Neural progenitor cell (in vitro differentiated cells): ENCODE measurements at regions not wholly inside any gene's neighbourhood (a gene's known extent, or its start where the extent isn't known, plus 50 kb on each side); places are given as distances from the start of the nearest gene placed in this dataset.
A peak's percentile ranks its signal among the peaks of the same experiment; 100 is the strongest.

Experiments used
- DNase-seq: peaks from one replicate; pipeline ENCODE4 v3.0.0-alpha.2; 2016; ENCODE audit warnings: low spot score
- H2AFZ ChIP-seq: fragments of 200-600 bp; sonication (generic); replicated peaks from 2 replicates; pipeline ENCODE4 v1.6.1; 2016; ENCODE audit warnings: antibody characterized with exemption
- H3F3A ChIP-seq: fragments of 200-600 bp; sonication (generic); 2 replicates; pipeline ENCODE4 v1.6.1; 2016; ENCODE audit warnings: antibody characterized with exemption, low read depth
- H3K27ac ChIP-seq: fragments of 200-600 bp; sonication (generic); 2 replicates; pipeline ENCODE4 v1.5.1; 2016; ENCODE audit warnings: mild to moderate bottlenecking
- H3K27me3 ChIP-seq: fragments of 200-600 bp; sonication (generic); 2 replicates; pipeline ENCODE4 v1.6.1; 2016; ENCODE audit warnings: mild to moderate bottlenecking, moderate library complexity
- H3K36me3 ChIP-seq: fragments of 200-600 bp; sonication (generic); 2 replicates; pipeline ENCODE4 v1.5.1; 2016
- H3K4me1 ChIP-seq: fragments of 200-600 bp; sonication (generic); 2 replicates; pipeline ENCODE4 v1.6.1; 2016; ENCODE audit warnings: mixed run types
- H3K4me2 ChIP-seq: fragments of 200-600 bp; sonication (generic); 2 replicates; pipeline ENCODE4 v1.6.1; 2016
- H3K4me3 ChIP-seq: fragments of 200-600 bp; sonication (generic); 2 replicates; pipeline ENCODE4 v1.5.1; 2016
- H3K79me2 ChIP-seq: fragments of 200-600 bp; sonication (generic); 2 replicates; pipeline ENCODE4 v1.6.1; 2016; ENCODE audit warnings: low read depth
- H3K9ac ChIP-seq: fragments of 200-600 bp; sonication (generic); 2 replicates; pipeline ENCODE4 v1.6.1; 2016
- H3K9me3 ChIP-seq: fragments of 200-600 bp; sonication (generic); 2 replicates; pipeline ENCODE4 v1.5.1; 2016; ENCODE audit warnings: low read depth
- H4K20me1 ChIP-seq: fragments of 200-600 bp; sonication (generic); 2 replicates; pipeline ENCODE4 v1.6.1; 2016; ENCODE audit warnings: low read depth
- H3K27ac Mint-ChIP-seq: 3 replicates; pipeline ENCODE4 v1.8.0; 2021; ENCODE audit warnings: mixed read lengths
- H3K27me3 Mint-ChIP-seq: 2 replicates; pipeline ENCODE4 v1.8.0; 2022; ENCODE audit warnings: low read depth, mild to moderate bottlenecking, inconsistent platforms, moderate library complexity, mixed read lengths; ENCODE audit not compliant: insufficient read depth
- H3K36me3 Mint-ChIP-seq: 3 replicates; pipeline ENCODE4 v1.8.0; 2021; ENCODE audit warnings: mixed read lengths
- H3K4me1 Mint-ChIP-seq: 3 replicates; pipeline ENCODE4 v1.8.0; 2021; ENCODE audit warnings: mixed read lengths
- H3K4me3 Mint-ChIP-seq: 3 replicates; pipeline ENCODE4 v1.8.0; 2021; ENCODE audit warnings: mild to moderate bottlenecking, moderate library complexity, mixed read lengths
- H3K9me3 Mint-ChIP-seq: 3 replicates; pipeline ENCODE4 v1.8.0; 2020; ENCODE audit warnings: mixed read lengths
- EZH2 ChIP-seq: fragments of 200-600 bp; sonication (generic); IDR thresholded peaks from 2 replicates; pipeline ENCODE4 v1.6.1; 2017; ENCODE audit warnings: antibody characterized with exemption, mild to moderate bottlenecking, moderate library complexity
- EZH2phosphoT487 ChIP-seq: fragments of 200-600 bp; sonication (generic); IDR thresholded peaks from 2 replicates; pipeline ENCODE4 v1.6.1; 2017; ENCODE audit warnings: antibody characterized with exemption
- TF ChIP-seq, protein P1 (sequence below): fragments of 200-600 bp; sonication (generic); IDR thresholded peaks from 2 replicates; pipeline ENCODE4 v1.5.1; 2017; ENCODE audit warnings: antibody characterized with exemption, mild to moderate bottlenecking

DNA sequence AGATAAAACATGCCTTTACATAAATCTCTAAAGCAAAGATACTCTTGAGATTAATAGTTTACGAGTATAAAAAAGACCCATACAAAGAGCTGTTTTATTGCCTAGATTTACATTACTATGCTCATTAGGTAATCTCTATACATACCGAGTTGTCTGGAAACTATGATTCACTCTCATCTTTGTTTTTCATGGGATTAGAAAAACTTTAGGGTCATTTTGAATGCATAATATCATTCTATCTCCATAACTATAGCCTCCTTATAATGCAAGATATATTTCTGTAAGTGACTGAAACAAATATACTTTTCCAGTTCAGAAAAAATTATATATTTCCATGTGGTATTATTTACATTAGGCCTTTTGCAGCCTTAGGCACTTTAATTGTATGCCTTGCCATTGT lies 1088.7 kb upstream of the ARRDC3 start:
- Histone ChIP-seq H4K20me1 (no peaks in the 10 kb centered on the region), H3K27ac (no peak overlapping the region), H3F3A (no peaks in the 10 kb centered on the region), H3K4me2 (no peak overlapping the region), H3K9ac (no peak overlapping the region), H2AFZ (no peak overlapping the region), H3K4me1 (peaks cover 3% of the 10 kb centered on the region), H3K4me3 (no peak overlapping the region), H3K36me3 (no peaks in the 10 kb centered on the region), H3K27me3 (no peaks in the 10 kb centered on the region), H3K9me3 (peaks cover 7% of the 10 kb centered on the region), H3K79me2 (no peaks in the 10 kb centered on the region)
- TF ChIP-seq EZH2 (no peak), EZH2phosphoT487 (no peak)
- TF ChIP-seq, protein P1, sequence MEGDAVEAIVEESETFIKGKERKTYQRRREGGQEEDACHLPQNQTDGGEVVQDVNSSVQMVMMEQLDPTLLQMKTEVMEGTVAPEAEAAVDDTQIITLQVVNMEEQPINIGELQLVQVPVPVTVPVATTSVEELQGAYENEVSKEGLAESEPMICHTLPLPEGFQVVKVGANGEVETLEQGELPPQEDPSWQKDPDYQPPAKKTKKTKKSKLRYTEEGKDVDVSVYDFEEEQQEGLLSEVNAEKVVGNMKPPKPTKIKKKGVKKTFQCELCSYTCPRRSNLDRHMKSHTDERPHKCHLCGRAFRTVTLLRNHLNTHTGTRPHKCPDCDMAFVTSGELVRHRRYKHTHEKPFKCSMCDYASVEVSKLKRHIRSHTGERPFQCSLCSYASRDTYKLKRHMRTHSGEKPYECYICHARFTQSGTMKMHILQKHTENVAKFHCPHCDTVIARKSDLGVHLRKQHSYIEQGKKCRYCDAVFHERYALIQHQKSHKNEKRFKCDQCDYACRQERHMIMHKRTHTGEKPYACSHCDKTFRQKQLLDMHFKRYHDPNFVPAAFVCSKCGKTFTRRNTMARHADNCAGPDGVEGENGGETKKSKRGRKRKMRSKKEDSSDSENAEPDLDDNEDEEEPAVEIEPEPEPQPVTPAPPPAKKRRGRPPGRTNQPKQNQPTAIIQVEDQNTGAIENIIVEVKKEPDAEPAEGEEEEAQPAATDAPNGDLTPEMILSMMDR = no peak
- Mint-ChIP-seq H3K27ac (no peak overlapping the region), H3K4me3 (no peak overlapping the region), H3K36me3 (no peaks in the 10 kb centered on the region), H3K4me1 (no peaks in the 10 kb centered on the region), H3K27me3 (peaks cover 2% of the 10 kb centered on the region), H3K9me3 (peaks cover 7% of the 10 kb centered on the region)
- no peak for DNase-seq

DNA sequence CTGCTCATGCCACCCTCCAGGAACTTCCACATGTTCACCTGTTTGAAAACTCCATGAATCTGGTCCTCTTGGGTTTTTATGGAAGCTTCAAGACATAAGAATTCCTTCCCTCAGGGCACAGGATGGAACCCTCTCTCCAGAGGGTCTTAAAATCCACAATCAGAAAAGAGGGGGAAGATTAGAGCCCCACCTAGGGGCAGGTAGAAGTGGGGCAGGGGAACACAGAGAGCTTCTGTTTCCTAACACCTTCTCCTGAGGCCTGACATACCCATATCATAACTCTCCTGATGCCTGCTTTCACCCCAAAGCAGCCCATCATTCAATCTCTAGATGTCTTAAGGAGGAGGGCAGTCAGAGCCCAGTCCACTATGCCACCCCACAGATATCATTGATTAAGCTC lies 1087.7 kb upstream of the ARRDC3 start:
- no peaks in the 10 kb centered on the region for H3F3A ChIP-seq
- DNase-seq = no peak
- no peaks in the 10 kb centered on the region for H3K36me3 ChIP-seq
- no peak overlapping the region for H3K27ac ChIP-seq
- no peaks in the 10 kb centered on the region for H3K27me3 ChIP-seq
- H3K9me3 ChIP-seq = peaks cover 7% of the 10 kb centered on the region
- Mint-ChIP-seq H3K4me1 (no peaks in the 10 kb centered on the region), H3K9me3 (peaks cover 7% of the 10 kb centered on the region), H3K36me3 (no peaks in the 10 kb centered on the region), H3K27me3 (peaks cover 2% of the 10 kb centered on the region), H3K27ac (no peak overlapping the region), H3K4me3 (no peak overlapping the region)
- TF ChIP-seq EZH2phosphoT487 = no peak
- TF ChIP-seq, protein P1 = peak; percentile 34
- H3K79me2 ChIP-seq = no peaks in the 10 kb centered on the region
- no peaks in the 10 kb centered on the region for H3K4me1 ChIP-seq
- no peak overlapping the region for H3K9ac ChIP-seq
- H2AFZ ChIP-seq = no peak overlapping the region
- H3K4me2 ChIP-seq = no peak overlapping the region
- no peak overlapping the region for H3K4me3 ChIP-seq
- H4K20me1 ChIP-seq = no peaks in the 10 kb centered on the region

DNA sequence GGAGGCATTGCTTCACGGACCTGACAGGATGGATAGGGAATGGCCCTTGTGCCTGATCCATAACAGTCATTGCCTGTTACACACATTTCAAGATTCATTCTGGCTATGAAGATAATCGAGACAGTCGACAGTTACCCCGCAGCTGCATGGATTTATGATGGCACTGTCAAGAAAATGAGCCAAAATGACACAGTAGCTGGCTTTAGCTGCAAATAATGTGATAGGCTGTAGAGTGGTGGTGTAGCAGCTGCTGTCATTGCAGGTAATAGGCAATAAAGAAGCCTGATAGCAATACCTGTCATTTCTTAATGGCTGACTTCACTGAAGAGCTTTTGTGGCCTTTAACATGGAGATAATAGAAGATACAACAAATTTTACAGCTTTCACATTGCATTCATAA lies 1085.2 kb upstream of the ARRDC3 start:
- no peak overlapping the region for H3K4me3 ChIP-seq
- H3K9ac ChIP-seq = no peak overlapping the region
- TF ChIP-seq EZH2phosphoT487 = no peak
- TF ChIP-seq, protein P1 = no peak
- no peak overlapping the region for H3K27ac ChIP-seq
- H3K9me3 Mint-ChIP-seq = peaks cover 2% of the 10 kb centered on the region
- no peak overlapping the region for H3K4me2 ChIP-seq
- H3K27me3 ChIP-seq = no peaks in the 10 kb centered on the region
- H3K4me1 Mint-ChIP-seq = no peaks in the 10 kb centered on the region
- H3K4me1 ChIP-seq = no peaks in the 10 kb centered on the region
- H3K36me3 ChIP-seq = no peaks in the 10 kb centered on the region
- no peak overlapping the region for H3K27ac Mint-ChIP-seq
- H3F3A ChIP-seq = no peaks in the 10 kb centered on the region
- no peak overlapping the region for H3K4me3 Mint-ChIP-seq
- peaks cover 2% of the 10 kb centered on the region for H3K27me3 Mint-ChIP-seq
- no peaks in the 10 kb centered on the region for H3K36me3 Mint-ChIP-seq
- no peak overlapping the region for H2AFZ ChIP-seq
- no peaks in the 10 kb centered on the region for H4K20me1 ChIP-seq
- peaks cover 3% of the 10 kb centered on the region for H3K9me3 ChIP-seq
- no peaks in the 10 kb centered on the region for H3K79me2 ChIP-seq
- no peak for DNase-seq

DNA sequence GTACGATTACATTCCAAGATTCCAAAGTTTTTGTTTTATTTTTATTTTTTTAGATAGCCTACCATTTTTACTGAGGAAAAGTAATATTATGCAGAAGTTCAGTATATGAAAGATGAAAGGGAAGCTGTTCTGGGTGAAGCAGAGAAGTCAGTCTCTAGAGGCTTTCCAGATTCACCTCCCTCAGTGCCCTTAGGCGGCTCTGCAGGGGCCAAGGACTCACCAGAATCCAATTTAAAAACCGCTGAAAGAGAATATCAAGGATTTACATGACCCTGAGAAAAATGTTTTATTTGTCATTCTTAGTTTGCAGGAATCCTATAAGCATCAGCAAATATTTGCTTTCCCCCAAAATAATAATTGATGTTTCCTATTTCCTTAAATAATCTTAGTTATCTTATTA lies 1084.6 kb upstream of the ARRDC3 start:
- DNase-seq = no peak
- Histone ChIP-seq H3K79me2 (no peaks in the 10 kb centered on the region), H3K36me3 (no peaks in the 10 kb centered on the region), H3K4me2 (no peak overlapping the region), H3F3A (no peaks in the 10 kb centered on the region), H3K9ac (no peak overlapping the region), H3K27me3 (no peaks in the 10 kb centered on the region), H2AFZ (no peak overlapping the region), H3K27ac (no peak overlapping the region), H3K4me1 (no peaks in the 10 kb centered on the region), H3K4me3 (no peak overlapping the region), H4K20me1 (no peaks in the 10 kb centered on the region), H3K9me3 (no peaks in the 10 kb centered on the region)
- Mint-ChIP-seq H3K9me3 (peaks cover 5% of the 10 kb centered on the region), H3K4me1 (no peaks in the 10 kb centered on the region), H3K27ac (peak overlapping the region; percentile 63), H3K36me3 (no peaks in the 10 kb centered on the region), H3K27me3 (peaks cover 3% of the 10 kb centered on the region), H3K4me3 (no peak overlapping the region)
- TF ChIP-seq, protein P1 = no peak
- TF ChIP-seq EZH2phosphoT487 (no peak), EZH2 (no peak)
